OCI-LY7 (cell line): ENCODE measurements at regions not wholly inside any gene's neighbourhood (a gene's known extent, or its start where the extent isn't known, plus 50 kb on each side); places are given as distances from the start of the nearest gene placed in this dataset.
"Not testable (repeated sequence)": the region's sequence is repeated elsewhere in the genome, so short reads cannot be mapped to it uniquely, and the experiment has no call there.

ENCODE experiments used
- EZH2phosphoT487 ChIP-seq: fragments of 200-600 bp; sonication (generic); IDR thresholded peaks from 2 replicates; pipeline ENCODE4 v1.6.1; 2018; ENCODE audit warnings: low read depth, borderline replicate concordance, mild to moderate bottlenecking, mixed run types, antibody characterized with exemption, low read length, moderate library complexity, mixed read lengths
- TF ChIP-seq, protein P1 (sequence below): fragments of 200-600 bp; sonication (generic); conservative IDR thresholded peaks from 2 replicates; pipeline ENCODE4 v1.5.1; 2014; ENCODE audit warnings: mild to moderate bottlenecking, antibody characterized with exemption, low read length, moderate library complexity, mixed read lengths

DNA sequence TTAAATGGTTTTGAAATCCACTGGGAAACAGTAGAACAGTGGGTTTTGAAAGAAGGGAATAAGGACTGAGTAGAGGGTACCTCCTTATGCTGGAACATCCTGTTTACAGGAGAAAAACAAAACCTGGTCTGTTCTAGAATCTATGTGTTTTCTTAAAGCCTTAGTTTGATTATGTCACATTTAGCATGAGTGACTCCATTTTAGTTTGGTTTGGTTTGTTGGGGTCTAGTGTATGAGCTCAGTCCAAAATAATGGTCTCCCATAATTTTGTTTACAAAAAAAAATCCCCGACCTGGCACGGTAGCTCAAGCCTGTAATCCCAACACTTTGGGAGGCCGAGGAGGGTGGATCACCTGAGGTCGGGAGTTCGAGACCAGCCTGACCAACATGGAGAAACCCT is 179.4 kb downstream of the FAM76B start:
- TF ChIP-seq, protein P1, sequence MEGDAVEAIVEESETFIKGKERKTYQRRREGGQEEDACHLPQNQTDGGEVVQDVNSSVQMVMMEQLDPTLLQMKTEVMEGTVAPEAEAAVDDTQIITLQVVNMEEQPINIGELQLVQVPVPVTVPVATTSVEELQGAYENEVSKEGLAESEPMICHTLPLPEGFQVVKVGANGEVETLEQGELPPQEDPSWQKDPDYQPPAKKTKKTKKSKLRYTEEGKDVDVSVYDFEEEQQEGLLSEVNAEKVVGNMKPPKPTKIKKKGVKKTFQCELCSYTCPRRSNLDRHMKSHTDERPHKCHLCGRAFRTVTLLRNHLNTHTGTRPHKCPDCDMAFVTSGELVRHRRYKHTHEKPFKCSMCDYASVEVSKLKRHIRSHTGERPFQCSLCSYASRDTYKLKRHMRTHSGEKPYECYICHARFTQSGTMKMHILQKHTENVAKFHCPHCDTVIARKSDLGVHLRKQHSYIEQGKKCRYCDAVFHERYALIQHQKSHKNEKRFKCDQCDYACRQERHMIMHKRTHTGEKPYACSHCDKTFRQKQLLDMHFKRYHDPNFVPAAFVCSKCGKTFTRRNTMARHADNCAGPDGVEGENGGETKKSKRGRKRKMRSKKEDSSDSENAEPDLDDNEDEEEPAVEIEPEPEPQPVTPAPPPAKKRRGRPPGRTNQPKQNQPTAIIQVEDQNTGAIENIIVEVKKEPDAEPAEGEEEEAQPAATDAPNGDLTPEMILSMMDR, result not testable (repeated sequence)
- TF ChIP-seq EZH2phosphoT487, result not testable (repeated sequence)
